UCSD-AML1 (cell line): ENCODE measurements at regions not wholly inside any gene's neighbourhood (a gene's known extent, or its start where the extent isn't known, plus 50 kb on each side); places are given as distances from the start of the nearest gene placed in this dataset.

ENCODE experiments used
- DNase-seq: peaks from one replicate; lab custom pipeline; 2025; ENCODE audit not compliant: unreplicated experiment; lab: John Stamatoyannopoulos, UW

DNA sequence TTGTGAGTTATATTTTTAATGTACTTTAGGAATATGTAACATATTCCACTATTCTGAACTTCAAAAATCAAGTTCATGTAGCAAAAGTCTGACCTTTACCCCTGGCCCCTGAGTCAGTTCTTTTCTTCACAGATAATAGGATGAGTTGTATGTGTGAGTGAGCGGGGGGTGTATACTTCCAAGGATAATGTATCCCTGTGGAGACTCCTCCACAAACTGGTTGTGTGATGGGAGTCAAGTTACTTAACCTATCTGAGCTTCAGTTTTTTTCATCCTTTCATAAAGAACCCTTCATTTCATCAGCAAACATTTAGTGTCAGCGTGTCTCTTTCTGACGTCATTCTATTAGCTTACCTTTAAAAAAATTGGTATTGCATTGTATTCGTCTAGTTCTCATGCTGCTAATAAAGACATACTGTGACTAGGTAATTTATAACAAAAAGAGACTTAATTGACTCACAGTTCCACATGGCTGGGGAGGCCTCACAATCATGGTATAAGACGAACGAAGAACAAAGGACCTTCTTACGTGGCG, 288.1 kb upstream of the GPC6 start:
- no peak for DNase-seq

DNA sequence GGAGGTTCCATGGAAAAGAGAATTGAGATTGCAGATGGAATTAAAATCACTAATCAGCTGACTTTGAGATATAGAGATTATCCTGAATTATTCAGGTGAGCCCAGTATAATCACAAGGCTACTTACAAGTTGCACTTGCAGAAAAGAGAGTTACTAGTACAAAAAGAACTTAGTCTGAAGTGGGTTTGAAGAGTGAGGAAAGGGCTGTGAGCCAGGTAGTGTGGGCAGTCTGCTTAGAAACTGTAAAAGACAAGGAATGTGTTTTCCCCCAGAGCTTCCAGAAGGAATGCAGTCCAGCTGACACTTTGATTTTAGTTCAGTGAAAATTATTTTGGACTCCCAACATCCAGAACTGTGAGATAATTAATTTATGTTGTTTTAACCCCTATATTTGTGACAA, 285.4 kb upstream of the GPC6 start:
- no peak for DNase-seq

DNA sequence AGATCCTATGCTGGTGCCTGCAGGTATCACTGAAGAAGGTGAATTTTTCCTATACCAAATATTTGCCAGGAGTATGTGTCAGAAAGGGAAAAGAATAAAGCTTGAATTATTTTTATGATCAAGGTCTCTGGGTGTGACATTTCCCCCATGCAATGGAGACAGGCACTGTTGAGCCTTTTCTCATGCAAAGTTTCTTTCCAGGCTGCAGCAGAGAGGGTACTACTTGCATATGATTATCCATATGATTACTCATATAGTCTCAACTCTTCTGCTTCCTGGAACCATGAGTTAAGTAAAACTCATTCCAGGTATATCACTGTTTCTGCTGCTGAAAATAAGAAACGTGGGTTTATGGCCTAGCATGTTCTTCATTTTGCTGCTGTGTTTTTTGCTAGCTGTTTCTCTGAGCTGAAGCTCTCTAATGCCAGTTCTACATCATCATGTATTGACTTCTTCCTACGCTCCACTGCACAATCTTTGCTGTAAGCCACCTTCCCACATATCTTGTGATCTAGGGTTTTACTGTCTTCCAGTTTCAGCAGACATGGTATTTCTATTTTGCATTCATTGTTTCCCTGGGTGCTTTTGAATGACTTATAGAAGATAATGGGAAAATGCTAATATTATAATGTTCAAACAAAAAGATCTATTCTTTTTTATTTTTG, 278.7 kb upstream of the GPC6 start:
- no peak for DNase-seq

DNA sequence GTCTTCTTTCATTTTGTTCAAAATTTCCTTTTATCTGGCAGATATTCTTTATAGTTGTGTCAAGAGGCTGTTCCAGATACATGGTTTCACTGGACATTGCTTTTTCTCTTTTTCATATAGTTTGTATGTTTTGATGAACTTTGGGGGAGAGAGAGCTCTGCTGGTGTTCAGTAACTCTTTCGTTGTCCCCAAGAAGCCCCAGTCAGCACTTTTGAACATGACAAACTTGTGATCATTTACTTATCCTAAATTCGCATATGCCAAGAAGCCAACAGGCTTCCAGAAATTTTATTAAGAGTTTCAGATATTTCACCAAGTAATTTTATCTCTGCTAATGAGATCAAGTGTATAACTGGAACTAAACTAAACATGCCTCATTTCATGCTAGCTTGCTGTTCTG, 275.8 kb upstream of the GPC6 start:
- DNase-seq = no peak

DNA sequence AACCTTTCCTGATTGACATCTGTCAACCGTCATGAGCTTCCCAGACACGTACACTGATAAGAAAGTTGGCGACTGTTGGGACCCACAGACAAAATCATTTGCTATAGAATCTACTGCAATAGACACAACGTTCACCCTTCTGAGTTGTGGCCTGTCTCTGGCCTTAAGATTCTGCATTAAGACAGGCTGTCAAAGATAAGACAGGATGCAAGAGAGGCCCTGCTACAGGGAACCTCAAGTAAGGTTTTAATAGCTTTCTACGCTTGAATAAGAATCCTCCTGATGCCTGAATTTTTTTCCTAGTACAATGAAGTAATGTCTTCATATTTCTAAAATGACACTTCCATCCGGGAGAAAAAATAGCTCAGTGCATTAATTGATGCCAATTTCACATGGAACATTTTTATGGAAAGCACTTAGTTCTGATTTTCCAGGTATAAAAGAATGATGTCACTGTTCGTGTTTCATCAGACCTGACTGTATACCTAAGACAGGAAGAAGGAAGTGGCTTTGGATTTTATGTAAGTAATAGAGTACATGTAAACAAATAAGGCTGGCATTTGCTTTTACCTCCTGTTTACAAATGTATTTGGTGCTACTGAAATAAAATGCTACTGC, 275.2 kb upstream of the GPC6 start:
- no peak for DNase-seq

DNA sequence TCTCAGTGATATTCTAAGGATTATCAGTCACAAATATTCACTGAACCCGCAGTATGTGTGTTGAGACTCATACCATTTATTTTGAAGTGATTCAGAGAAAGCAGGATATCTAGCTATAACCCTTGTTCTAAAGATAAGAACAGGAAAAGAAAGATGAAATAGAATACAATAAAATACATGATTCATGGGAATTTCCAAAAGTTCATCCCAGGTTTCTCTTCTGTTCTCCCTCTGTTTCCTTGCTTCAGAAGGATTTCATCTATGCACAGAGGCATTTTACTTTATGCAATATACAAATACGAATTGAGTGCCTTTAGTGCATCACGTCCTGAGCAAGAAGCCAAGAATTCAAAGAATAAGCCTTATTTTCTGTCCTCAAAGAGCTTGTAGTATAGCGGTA, 274.4 kb upstream of the GPC6 start:
- no peak for DNase-seq

DNA sequence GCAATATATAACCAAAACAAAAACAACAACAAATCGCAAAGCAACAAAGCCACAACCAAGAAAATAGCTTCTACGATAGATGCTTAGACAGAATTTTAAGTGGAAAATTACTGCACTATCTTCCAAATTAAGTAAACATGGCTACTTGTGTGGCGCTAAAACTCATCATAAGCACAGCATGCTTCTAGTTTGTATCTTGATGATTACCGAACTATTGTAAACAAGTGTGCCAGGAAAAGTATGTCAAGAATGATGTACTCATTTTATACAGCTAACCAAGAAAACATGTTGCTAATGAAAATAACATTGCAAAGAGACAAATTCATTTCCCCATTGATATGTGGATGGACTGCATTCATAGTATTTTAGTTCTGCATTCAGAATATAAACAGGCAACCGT, 271.9 kb upstream of the GPC6 start:
- no peak for DNase-seq

DNA sequence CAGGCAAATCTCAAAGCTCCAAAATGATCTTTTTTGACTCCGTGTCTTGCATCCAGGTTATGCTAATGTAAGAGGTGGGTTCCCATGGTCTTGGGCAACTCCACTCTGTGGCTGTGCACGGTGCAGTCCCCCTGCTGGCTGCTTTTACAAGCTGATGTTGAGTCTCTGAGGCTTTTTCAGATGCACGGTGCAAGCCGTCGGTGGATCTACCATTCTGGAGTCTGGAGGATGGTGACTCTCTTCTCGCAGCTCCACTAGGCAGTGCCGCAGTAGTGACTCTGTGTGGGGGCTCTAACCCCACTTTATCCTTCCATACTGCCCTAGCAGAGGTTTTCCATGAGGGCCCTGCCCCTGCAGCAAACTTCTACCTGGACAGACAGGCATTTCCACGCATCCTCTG, 266.8 kb upstream of the GPC6 start:
- no peak for DNase-seq

DNA sequence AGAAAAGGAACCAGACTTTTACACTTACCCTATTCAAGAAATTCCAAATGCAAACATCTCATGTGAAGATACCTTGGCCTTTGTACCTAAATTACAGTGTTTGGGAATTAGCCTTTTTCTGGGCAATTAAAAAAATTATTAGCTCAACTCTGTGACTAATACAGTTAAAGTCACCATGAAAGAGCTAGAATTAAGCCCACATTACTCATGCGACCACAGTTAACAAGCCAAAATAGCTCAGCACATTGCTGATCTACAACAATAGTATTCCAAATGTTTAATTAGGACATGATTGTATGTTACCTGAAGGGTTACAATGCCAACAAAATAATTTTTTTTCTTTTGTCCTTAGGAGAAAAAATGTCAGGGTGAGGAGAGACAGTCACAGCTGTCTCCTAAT, 263.6 kb upstream of the GPC6 start:
- no peak for DNase-seq

DNA sequence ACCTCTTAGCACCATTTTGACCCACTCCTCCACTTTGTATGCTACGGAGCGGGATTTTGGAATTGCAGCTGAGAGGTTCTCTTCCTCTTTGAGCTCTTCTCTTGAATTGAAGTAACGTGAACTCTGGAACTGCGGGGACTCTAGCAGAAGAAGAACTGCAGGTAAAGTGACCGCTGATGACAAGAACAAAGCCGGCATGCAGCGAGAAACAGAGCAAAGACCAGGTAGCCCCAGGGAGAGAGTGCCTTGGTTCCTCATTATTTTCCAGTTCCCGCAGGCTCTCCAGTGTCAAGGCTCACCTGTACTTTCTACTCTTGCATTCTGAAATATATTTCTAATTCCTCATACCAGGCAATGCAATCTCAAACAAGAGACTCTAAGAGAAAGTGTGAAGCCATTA, 260.3 kb upstream of the GPC6 start:
- no peak for DNase-seq

DNA sequence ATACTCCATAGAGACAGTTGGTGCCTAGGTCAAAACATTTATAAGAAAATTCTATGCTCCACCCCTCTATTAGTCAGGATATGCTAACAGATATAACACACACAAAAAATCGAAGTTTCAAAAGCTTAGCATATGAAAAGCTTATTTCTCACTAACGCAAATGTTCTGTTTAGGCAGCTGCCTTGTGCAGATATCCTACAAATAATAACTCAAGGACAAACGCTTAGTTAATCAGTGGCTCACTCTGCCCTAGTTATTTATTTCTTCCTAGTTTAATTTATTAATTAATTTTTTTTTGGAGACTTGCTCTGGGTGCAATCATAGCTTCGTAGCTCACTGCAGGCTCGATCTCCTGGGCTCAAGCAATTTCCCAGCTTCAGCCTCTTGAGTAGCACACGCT, 259.7 kb upstream of the GPC6 start:
- DNase-seq = no peak

DNA sequence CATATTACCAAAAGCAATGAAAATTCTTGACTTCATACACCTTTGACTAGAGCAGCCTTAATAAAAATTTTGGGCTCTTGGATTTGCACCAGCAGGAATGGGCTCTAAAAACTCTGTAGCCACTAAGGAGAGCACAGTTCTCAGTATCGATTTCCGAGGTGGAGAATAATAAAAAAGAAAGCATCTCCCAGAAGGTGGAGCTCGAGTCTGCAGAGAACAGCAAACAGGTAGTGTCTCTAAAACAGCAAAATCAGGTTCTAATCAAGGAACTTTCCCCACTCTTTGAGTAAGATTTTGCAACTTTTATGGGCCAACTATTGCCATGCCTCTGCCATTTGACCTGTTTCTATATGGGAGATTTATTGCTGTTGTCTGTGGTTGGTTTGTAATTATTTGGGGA, 258.7 kb upstream of the GPC6 start:
- DNase-seq = no peak

DNA sequence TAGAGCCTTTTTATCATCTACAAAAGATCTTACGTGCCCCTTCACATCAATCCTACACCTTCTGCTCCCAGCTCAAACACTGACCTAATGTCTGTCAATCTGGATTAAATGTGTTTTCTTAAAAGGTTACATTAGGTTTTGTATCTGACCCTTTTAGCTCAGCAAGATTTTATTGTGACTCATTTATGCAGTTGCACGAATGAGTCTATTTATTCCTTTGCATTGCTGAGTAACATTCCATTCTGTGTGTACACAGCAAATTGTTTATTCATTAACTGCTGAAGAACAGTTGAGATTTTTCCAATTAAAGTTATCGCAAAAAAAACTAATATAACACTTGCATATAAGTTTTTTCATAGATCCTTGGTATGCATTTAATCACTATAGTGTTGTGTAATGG, 253.9 kb upstream of the GPC6 start:
- DNase-seq = no peak

DNA sequence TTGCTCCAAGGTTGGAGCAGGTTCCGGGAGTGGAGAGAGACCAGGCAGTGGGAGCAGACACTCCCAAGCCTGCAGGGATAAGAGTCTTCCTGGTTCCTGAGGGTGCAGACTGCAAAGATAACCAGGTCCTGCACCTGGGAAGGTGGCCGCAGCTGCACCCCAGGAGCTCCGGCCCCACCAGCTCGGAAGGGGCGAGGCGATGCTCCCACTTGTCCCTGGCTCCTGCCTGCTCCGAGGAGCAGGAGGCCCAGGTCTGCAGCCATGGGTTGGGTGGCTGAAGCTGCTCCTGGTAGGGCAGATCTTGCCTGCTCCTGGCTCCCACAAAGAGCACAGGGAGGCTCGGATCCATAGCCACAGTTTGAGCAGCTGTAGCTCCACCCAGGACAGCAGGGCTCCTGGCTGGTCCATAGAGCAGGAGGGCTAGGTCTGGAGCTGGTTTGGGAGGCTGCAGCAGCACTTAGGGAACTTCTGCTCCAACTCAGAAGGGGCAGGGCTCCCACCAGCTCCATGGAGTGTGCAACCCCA, 251.6 kb upstream of the GPC6 start:
- DNase-seq = no peak

DNA sequence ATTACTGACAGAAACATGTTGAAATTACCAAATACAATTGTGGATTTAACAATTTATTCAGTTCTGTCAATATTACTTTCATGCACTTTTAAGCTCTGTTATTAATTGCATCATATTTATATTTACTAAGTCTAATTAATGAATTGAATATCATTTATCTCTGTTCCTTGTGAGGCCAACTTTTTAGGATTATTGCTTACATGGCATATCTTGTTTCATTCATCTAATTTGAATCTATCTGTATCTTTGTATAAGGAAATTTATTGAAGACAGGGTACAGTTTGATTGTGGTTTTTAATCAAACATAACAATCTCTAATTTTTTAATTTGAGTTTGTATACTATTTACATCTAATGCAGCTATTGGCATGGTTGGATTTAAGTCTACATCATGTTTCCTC, 249.9 kb upstream of the GPC6 start:
- DNase-seq = no peak

DNA sequence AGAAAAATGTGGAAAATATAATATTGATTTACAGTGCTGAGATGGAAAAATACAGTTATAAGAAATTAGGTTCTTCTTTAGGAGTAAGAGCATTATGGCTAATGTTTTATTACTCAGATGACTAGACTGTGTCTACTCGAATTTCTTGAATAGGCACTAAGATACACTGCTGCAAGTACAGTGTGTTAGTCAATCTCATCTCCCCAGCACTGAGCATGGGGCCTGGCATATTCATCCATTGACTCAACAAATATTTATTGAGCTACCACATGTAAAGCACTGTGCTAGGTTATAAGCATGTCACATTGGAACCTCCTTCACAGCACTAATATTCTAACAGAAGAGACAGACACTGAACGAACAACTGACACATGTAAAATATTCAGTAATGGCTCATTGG, 242.5 kb upstream of the GPC6 start:
- no peak for DNase-seq

DNA sequence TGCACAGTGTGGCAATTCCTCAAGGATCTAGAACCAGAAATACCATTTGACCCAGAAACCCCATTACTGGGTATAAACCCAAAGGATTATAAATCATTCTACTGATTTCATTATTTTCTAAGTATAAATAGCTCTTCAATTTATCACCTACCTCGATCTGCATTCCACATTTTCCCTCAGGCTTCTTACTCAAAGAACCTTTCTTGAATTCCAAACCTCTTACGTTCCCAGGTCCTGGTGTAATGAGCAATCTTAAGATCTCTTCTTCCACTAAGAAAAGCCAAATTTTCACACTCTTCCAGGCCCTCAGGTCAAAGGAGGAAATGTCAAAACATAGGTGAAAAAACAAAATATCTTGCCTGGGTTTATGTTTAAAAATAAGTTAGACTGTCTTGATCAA, 237.3 kb upstream of the GPC6 start:
- DNase-seq = no peak

DNA sequence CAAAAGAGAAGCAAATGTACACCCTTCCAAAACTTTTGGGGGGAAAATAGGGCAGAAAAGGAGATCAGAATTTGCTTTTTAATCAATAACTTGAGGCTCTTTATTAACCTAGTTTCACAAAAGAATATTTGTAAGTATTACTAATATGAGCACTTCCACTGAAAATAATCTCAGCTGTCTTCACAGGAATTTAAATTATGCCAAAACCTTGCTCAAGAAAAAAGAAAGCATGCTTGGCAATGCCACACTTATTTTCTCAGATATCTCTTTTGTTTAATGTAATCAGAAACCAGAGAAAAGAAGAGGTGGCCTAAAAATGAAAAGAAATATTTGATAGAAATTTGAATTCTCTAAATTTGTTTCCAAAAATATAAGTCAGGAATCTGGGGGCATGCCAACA, 234.9 kb upstream of the GPC6 start:
- DNase-seq = no peak

DNA sequence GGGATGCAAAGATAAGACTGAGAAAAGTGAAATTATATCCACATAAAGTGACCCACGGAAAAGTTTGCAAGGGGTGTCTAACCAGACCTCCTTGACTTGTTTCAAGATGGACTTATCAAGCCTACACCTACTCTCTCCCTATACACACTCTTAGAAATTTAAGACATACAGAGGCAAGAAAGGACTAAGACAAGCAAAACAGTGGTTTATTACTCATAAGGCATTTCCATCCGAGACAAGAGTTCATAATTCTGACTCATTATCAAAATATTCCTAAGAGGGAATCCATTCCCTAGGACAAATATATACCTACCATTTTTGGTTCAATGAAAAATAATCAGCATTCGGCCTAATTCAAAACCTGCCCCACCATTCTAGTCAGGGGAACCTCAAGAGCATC, 232.6 kb upstream of the GPC6 start:
- DNase-seq = no peak

DNA sequence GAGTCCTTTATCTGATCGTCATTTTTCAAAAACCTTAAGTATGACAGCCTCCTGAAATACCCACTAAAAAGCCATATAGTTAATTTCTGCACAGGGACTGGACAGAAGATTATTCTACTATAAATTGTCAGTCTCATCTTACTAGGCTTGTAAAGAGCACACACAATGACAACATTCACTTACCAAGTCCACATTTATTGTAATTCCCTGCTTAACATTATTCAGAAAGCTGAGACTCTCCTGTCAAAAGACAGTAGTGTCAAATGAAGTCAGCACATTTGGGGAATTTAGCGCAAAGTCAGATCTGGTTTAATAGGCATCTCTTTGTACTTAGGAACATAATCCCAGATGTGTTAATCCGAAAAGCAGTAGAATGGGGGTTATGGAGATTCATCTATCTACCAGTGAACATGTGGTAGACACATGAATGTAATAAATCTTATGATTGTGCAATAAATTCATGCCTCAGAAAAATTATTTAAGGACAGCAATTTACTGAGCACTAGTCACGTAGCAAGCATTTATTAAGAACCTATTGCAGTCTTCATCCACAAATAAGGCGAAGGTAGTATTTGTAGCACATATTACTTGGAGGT, 224.6 kb upstream of the GPC6 start:
- DNase-seq = no peak

DNA sequence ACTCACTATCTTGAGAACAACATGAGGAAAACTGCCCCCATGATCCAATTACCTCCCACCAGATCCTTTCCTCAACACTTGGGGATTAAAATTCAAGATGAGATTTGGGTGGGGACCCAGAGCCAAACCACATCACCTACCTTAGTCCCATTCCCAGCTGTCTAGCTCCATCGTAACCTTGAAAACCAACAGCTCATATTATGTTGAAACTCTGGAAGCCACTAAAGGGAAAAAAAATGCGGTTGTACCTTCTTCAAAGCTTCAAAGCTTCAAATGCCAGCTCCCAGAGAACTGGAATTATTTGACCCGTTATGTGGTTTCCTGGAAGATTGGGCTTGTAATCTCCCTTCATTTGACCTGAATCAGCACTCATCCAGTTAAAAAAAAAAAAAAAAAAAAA, 223.1 kb upstream of the GPC6 start:
- DNase-seq = no peak

DNA sequence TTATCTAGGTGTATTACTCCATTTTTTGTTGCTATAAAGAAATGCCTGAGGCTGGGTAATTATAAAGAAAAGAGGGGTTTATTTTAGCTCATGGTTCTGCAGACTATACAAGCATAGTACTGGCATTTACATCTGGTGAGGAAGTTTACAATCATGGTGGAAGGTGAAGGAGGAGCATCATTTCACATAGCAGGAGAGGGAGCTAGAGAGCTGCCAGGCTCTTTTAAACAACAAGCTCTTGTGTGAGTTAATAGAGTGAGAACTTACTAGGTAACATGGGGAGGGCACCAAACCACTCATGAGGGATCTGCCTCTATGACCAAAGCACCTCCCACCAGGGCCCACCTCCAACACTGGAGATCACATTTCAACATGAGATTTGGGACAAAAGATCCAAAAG, 221.7 kb upstream of the GPC6 start:
- no peak for DNase-seq
